ENCODE measurements at regions not wholly inside any gene's neighbourhood (a gene's known extent, or its start where the extent isn't known, plus 50 kb on each side); places are given as distances from the start of the nearest gene placed in this dataset.

- Histone ChIP-seq H3F3A (ENCODE audit: insufficient read depth) (no peaks in the 10 kb centered on the region), H3K27me3 (ENCODE audit: low read length) (no peaks in the 10 kb centered on the region), H3K4me2 (ENCODE audit: low read depth, low read length, poor library complexity, severe bottlenecking) (no peak overlapping the region), H3K9me2 (replicated peaks; ENCODE audit: insufficient read depth, low read length) (no peaks in the 10 kb centered on the region), H2AFZ (ENCODE audit: low read depth, low read length, severe bottlenecking) (no peak overlapping the region), H3K36me3 (ENCODE audit: low read length) (no peaks in the 10 kb centered on the region), H3K27ac (ENCODE audit: low read depth, low read length) (no peak overlapping the region), H3K79me2 (ENCODE audit: insufficient read depth, low read length) (no peaks in the 10 kb centered on the region), H3K4me3 (ENCODE audit: insufficient read depth, low read length, poor library complexity, severe bottlenecking) (no peak overlapping the region), H3K9me3 (ENCODE audit: insufficient read depth, low read length) (no peaks in the 10 kb centered on the region), H4K20me1 (ENCODE audit: low read depth, low read length) (no peaks in the 10 kb centered on the region), H3K9ac (ENCODE audit: low read length) (no peak overlapping the region)
- no peak for TF ChIP-seq EZH2phosphoT487 (conservative IDR thresholded peaks at IDR 0.05; ENCODE audit: low read length)
- TF ChIP-seq CTCF (IDR thresholded peaks at IDR 0.05; ENCODE audit: insufficient read depth, low read length, poor library complexity, severe bottlenecking): no peak
Observed at GRCh38 chr17:79233916-79234551, 159.4 kb downstream of the ENGASE start.

- no peak overlapping the region for H3K9ac ChIP-seq (ENCODE audit: low read length)
- TF ChIP-seq CTCF (IDR thresholded peaks at IDR 0.05; ENCODE audit: insufficient read depth, low read length, poor library complexity, severe bottlenecking) (no peak), EZH2phosphoT487 (conservative IDR thresholded peaks at IDR 0.05; ENCODE audit: low read length) (no peak)
- H3K4me2 ChIP-seq (ENCODE audit: low read depth, low read length, poor library complexity, severe bottlenecking): no peak overlapping the region
- H3K9me3 ChIP-seq (ENCODE audit: insufficient read depth, low read length): no peaks in the 10 kb centered on the region
- H3K79me2 ChIP-seq (ENCODE audit: insufficient read depth, low read length): no peaks in the 10 kb centered on the region
- H4K20me1 ChIP-seq (ENCODE audit: low read depth, low read length): no peaks in the 10 kb centered on the region
- no peak overlapping the region for H3K27ac ChIP-seq (ENCODE audit: low read depth, low read length)
- H3K36me3 ChIP-seq (ENCODE audit: low read length): no peaks in the 10 kb centered on the region
- no peaks in the 10 kb centered on the region for H3K27me3 ChIP-seq (ENCODE audit: low read length)
- no peaks in the 10 kb centered on the region for H3F3A ChIP-seq (ENCODE audit: insufficient read depth)
- no peak overlapping the region for H2AFZ ChIP-seq (ENCODE audit: low read depth, low read length, severe bottlenecking)
- H3K9me2 ChIP-seq (replicated peaks; ENCODE audit: insufficient read depth, low read length): no peaks in the 10 kb centered on the region
- H3K4me3 ChIP-seq (ENCODE audit: insufficient read depth, low read length, poor library complexity, severe bottlenecking): no peak overlapping the region
Observed at GRCh38 chr17:79232957-79233356, 158.3 kb downstream of the ENGASE start.

- Histone ChIP-seq H3K36me3 (ENCODE audit: low read length) (no peaks in the 10 kb centered on the region), H3K9ac (ENCODE audit: low read length) (no peak overlapping the region), H3K9me2 (replicated peaks; ENCODE audit: insufficient read depth, low read length) (no peaks in the 10 kb centered on the region), H3K27ac (ENCODE audit: low read depth, low read length) (no peak overlapping the region), H3K9me3 (ENCODE audit: insufficient read depth, low read length) (no peaks in the 10 kb centered on the region), H3K4me3 (ENCODE audit: insufficient read depth, low read length, poor library complexity, severe bottlenecking) (no peak overlapping the region), H4K20me1 (ENCODE audit: low read depth, low read length) (no peaks in the 10 kb centered on the region), H3K79me2 (ENCODE audit: insufficient read depth, low read length) (no peaks in the 10 kb centered on the region), H3K4me2 (ENCODE audit: low read depth, low read length, poor library complexity, severe bottlenecking) (no peak overlapping the region), H3F3A (ENCODE audit: insufficient read depth) (no peaks in the 10 kb centered on the region), H2AFZ (ENCODE audit: low read depth, low read length, severe bottlenecking) (no peak overlapping the region), H3K27me3 (ENCODE audit: low read length) (no peaks in the 10 kb centered on the region)
- TF ChIP-seq EZH2phosphoT487 (conservative IDR thresholded peaks at IDR 0.05; ENCODE audit: low read length) (no peak), CTCF (IDR thresholded peaks at IDR 0.05; ENCODE audit: insufficient read depth, low read length, poor library complexity, severe bottlenecking) (no peak)
Observed at GRCh38 chr17:79231766-79232287, 157.2 kb downstream of the ENGASE start.

Data from SU-DHL-6 (cell line).